ENCODE measurements at regions not wholly inside any gene's neighbourhood (a gene's known extent, or its start where the extent isn't known, plus 50 kb on each side); places are given as distances from the start of the nearest gene placed in this dataset.

DNA sequence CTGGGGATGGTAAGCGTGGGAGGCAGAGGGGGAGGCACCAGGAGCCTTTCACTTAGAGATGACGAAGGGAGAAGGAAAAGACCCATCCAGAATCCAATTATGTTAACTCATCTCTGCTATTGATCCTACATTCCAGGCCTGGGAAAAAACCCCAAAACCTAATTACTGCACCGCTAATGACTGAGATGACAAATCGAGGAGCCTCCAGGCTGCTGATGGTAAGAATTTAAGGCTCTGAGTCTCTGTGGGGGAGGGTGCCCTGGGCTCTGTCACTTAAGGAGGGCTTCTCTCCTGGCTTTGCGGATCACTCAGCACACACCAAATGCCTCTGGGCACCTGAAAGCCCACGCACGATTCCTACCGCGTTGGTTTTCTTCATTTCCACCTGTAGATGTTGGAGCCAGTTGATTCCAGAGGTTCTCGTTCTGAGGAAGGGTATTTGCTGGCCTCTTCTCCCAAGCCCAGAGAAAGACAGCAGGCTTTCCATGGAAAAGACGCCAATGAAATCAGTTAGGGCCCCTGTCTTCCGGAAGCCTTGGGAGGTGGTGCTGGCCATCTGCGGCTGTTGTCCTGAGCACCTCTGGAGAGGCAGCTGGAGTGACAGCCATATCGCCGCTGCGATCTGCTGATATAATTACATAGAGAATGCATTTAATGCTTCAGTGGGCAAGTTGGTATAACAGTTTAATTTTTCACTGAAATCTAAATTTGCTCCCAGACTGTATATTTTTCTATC, 751.2 kb downstream of the BRD1 start:
- Histone ChIP-seq H3K4ac (ENCODE audit: low read depth, low read length) (no peak overlapping the region), H2AK9ac (replicated peaks; ENCODE audit: low read depth, low read length, poor library complexity) (no peak overlapping the region), H3K27ac (ENCODE audit: insufficient read depth, low read length) (no peak overlapping the region), H2BK15ac (ENCODE audit: low read depth, low read length) (no peak overlapping the region), H3K18ac (ENCODE audit: low read depth, low read length) (no peak overlapping the region), H2BK120ac (ENCODE audit: low read depth, low read length) (no peak overlapping the region), H3K14ac (replicated peaks; ENCODE audit: low read depth, low read length) (no peak overlapping the region), H4K91ac (ENCODE audit: insufficient read depth, low read depth, low read length) (no peak overlapping the region), H3K9ac (ENCODE audit: low read depth, low read length) (no peak overlapping the region), H3K27me3 (ENCODE audit: control insufficient read depth, insufficient read depth, low read length) (no peaks in the 10 kb centered on the region), H2BK20ac (ENCODE audit: low read depth, low read length) (no peak overlapping the region), H4K5ac (ENCODE audit: low read depth, low read length) (no peak overlapping the region), H3K4me2 (ENCODE audit: low read depth, low read length) (no peak overlapping the region), H3K9me1 (ENCODE audit: insufficient read depth, low read length) (no peaks in the 10 kb centered on the region), H3K56ac (ENCODE audit: extremely low read depth, insufficient read depth, low read length) (no peak overlapping the region), H4K8ac (ENCODE audit: low read depth in 2 of 2, low read length in 2 of 2) (no peak overlapping the region), H3K79me1 (ENCODE audit: low read depth in 1 of 2, low read length in 2 of 2) (no peaks in the 10 kb centered on the region), H3K23ac (ENCODE audit: low read depth, low read length) (no peak overlapping the region), H3K36me3 (ENCODE audit: control insufficient read depth, insufficient read depth, low read length) (no peaks in the 10 kb centered on the region), H3K4me3 (ENCODE audit: insufficient read depth, low read depth, low read length) (no peak overlapping the region), H3K9me3 (ENCODE audit: control insufficient read depth, insufficient read depth, low read length) (peaks cover 62% of the 10 kb centered on the region), H4K20me1 (ENCODE audit: insufficient read depth, low read length) (no peaks in the 10 kb centered on the region), H2BK5ac (ENCODE audit: low read depth, low read length, poor library complexity, severe bottlenecking) (no peak overlapping the region), H2AFZ (replicated peaks; ENCODE audit: low read length, poor library complexity) (no peak overlapping the region), H2AK5ac (ENCODE audit: low read depth, low read length) (no peak overlapping the region), H3K4me1 (ENCODE audit: control insufficient read depth, insufficient read depth, low read length) (no peaks in the 10 kb centered on the region)
- intact Hi-C loops (cut with micrococcal nuclease) (no loop called here), dilution Hi-C loops (cut with HindIII; ENCODE audit: low sequenced_read_pairs, unreplicated experiment) (no loop called here), in situ Hi-C loops (cut with MboI; ENCODE audit: low sequenced_read_pairs) (no loop called here)
- DNase-seq (no peak), ATAC-seq (ENCODE audit: low read depth) (no peak)
- TF ChIP-seq RFX5 (IDR thresholded peaks at IDR 0.05; ENCODE audit: low read depth, low read length) = no peak
- TF ChIP-seq USF2 (IDR thresholded peaks at IDR 0.05; ENCODE audit: low read depth, low read length) = no peak
- TF ChIP-seq RAD21 (IDR thresholded peaks at IDR 0.05; ENCODE audit: low read length) = no peak
- TF ChIP-seq RCOR1 (IDR thresholded peaks at IDR 0.05; ENCODE audit: insufficient replicate concordance, low read length) = no peak
- TF ChIP-seq MXI1 (IDR thresholded peaks at IDR 0.05; ENCODE audit: borderline replicate concordance, low read depth, low read length) = no peak
- CTCF ChIA-PET = no interaction called here
- WGBS, 2 experiments (ENCODE audit: extremely low coverage in 2 of 2, insufficient read length in 1 of 2) = no CpG with 5 or more reads among the region's 16 CpGs
- POLR2A ChIA-PET (ENCODE audit: unreplicated experiment) = no interaction called here
- BruUV-seq (replicated peaks) = no TSS peak

All from IMR-90 (cell line).